ENCODE measurements at regions not wholly inside any gene's neighbourhood (a gene's known extent, or its start where the extent isn't known, plus 50 kb on each side); places are given as distances from the start of the nearest gene placed in this dataset.

GRCh38 chr13:103945836-103946235 lies 879.6 kb upstream of the SLC10A2 start:
- no peaks in the 10 kb centered on the region for H3K27me3 Mint-ChIP-seq
- ATAC-seq = no peak
- POLR2A ChIA-PET = no interaction called here
- H3K9me3 Mint-ChIP-seq = peaks cover 0 to 7% (median 0%) of the 10 kb centered on the region in 9 donors
- no peaks in the 10 kb centered on the region for H3K36me3 Mint-ChIP-seq
- no peaks in the 10 kb centered on the region for H3K4me1 Mint-ChIP-seq
- no peak overlapping the region for H3K27ac Mint-ChIP-seq
- DNase-seq = no peak
- no peak overlapping the region for H3K4me3 Mint-ChIP-seq

- no peak overlapping the region for H3K27ac Mint-ChIP-seq
- H3K4me1 Mint-ChIP-seq = no peaks in the 10 kb centered on the region
- DNase-seq = no peak
- H3K36me3 Mint-ChIP-seq = no peaks in the 10 kb centered on the region
- peaks cover 0 to 8% (median 0%) of the 10 kb centered on the region in 9 donors for H3K9me3 Mint-ChIP-seq
- POLR2A ChIA-PET = no interaction called here
- ATAC-seq = no peak
- H3K27me3 Mint-ChIP-seq = no peaks in the 10 kb centered on the region
- no peak overlapping the region for H3K4me3 Mint-ChIP-seq
These were observed 875.4 kb upstream of the SLC10A2 start for GRCh38 chr13:103941506-103942140.

- Mint-ChIP-seq H3K4me3 (no peak overlapping the region), H3K36me3 (no peaks in the 10 kb centered on the region), H3K4me1 (no peaks in the 10 kb centered on the region), H3K9me3 (peaks cover 0 to 10% (median 0%) of the 10 kb centered on the region in 9 donors), H3K27me3 (no peaks in the 10 kb centered on the region), H3K27ac (no peak overlapping the region)
- DNase-seq (no peak), ATAC-seq (no peak)
- POLR2A ChIA-PET = no interaction called here
These were observed 868.9 kb upstream of the SLC10A2 start for GRCh38 chr13:103935117-103935516.

GRCh38 chr13:103931885-103932284 lies 865.7 kb upstream of the SLC10A2 start:
- Mint-ChIP-seq H3K36me3 (no peaks in the 10 kb centered on the region), H3K4me3 (no peak overlapping the region), H3K27ac (no peak overlapping the region), H3K27me3 (no peaks in the 10 kb centered on the region), H3K4me1 (no peaks in the 10 kb centered on the region), H3K9me3 (peaks cover 0 to 10% (median 0%) of the 10 kb centered on the region in 9 donors)
- DNase-seq (no peak), ATAC-seq (no peak)
- POLR2A ChIA-PET = no interaction called here

GRCh38 chr13:103931331-103931845 lies 865.2 kb upstream of the SLC10A2 start:
- H3K27ac Mint-ChIP-seq = no peak overlapping the region
- POLR2A ChIA-PET = no interaction called here
- peaks cover 0 to 10% (median 0%) of the 10 kb centered on the region in 9 donors for H3K9me3 Mint-ChIP-seq
- no peak overlapping the region for H3K4me3 Mint-ChIP-seq
- H3K27me3 Mint-ChIP-seq = no peaks in the 10 kb centered on the region
- DNase-seq (no peak), ATAC-seq (no peak)
- no peaks in the 10 kb centered on the region for H3K4me1 Mint-ChIP-seq
- H3K36me3 Mint-ChIP-seq = no peaks in the 10 kb centered on the region

DNA sequence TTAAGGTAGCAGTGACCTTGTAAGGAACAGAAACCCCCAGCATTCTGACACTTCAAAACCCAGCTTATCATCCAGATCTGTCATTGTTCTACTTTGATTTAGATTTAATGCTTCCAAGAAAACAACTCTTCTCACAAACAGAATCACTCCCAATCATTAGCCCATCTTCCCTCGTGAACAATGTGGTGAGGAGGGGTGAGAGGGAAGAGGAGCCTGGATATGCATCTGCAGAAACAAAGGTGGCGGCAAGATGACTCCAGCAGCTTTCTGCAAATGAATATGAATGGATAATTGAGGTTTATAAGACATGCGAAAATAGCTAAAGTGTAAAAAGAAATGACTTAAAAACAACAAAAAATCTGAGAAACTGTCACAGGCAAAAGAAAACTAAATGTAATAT lies 859.9 kb upstream of the SLC10A2 start:
- no peaks in the 10 kb centered on the region for H3K27me3 Mint-ChIP-seq
- POLR2A ChIA-PET = no interaction called here
- H3K4me1 Mint-ChIP-seq = no peaks in the 10 kb centered on the region
- DNase-seq (no peak), ATAC-seq (no peak)
- no peaks in the 10 kb centered on the region for H3K36me3 Mint-ChIP-seq
- no peak overlapping the region for H3K27ac Mint-ChIP-seq
- no peak overlapping the region for H3K4me3 Mint-ChIP-seq
- H3K9me3 Mint-ChIP-seq = peaks cover 0 to 4% (median 0%) of the 10 kb centered on the region in 9 donors

- Mint-ChIP-seq H3K9me3 (peaks cover 0 to 10% (median 0%) of the 10 kb centered on the region in 9 donors), H3K4me3 (no peak overlapping the region)
- POLR2A ChIA-PET = no interaction called here
These were observed 842.7 kb upstream of the SLC10A2 start for GRCh38 chr13:103908911-103909310.

GRCh38 chr13:103908274-103908673 lies 842.1 kb upstream of the SLC10A2 start:
- ATAC-seq = no peak
- Mint-ChIP-seq H3K27ac (no peak overlapping the region), H3K4me1 (no peaks in the 10 kb centered on the region), H3K27me3 (no peaks in the 10 kb centered on the region), H3K36me3 (no peaks in the 10 kb centered on the region), H3K9me3 (peaks cover 0 to 10% (median 0%) of the 10 kb centered on the region in 9 donors), H3K4me3 (no peak overlapping the region)
- POLR2A ChIA-PET = no interaction called here
- DNase-seq = no peak

More at GRCh38 chr13:103908911-103909310, 842.7 kb upstream of the SLC10A2 start:
- ATAC-seq (no peak), DNase-seq (no peak)
- Mint-ChIP-seq H3K27ac (no peak overlapping the region), H3K36me3 (no peaks in the 10 kb centered on the region), H3K4me1 (no peaks in the 10 kb centered on the region), H3K27me3 (no peaks in the 10 kb centered on the region)

DNA sequence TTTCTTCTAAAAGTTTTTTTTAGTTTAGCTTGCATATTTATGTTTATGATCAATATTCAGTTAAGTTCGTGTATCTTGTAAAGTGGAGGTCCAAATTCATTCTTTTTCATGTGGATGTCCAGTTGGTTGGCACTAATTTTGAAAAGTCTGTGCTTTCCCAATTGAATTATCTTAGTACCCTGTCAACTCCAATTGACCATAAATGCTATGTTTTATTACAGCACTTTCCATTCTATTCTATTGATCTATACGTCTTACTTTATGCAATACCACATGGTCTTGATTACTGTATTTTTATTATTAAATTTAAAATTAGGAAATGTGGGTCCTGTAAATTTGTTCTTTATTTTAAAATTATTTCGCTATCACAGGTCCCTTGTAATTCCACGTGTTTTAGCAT lies 837.6 kb upstream of the SLC10A2 start:
- Mint-ChIP-seq H3K4me1 (no peaks in the 10 kb centered on the region), H3K36me3 (no peaks in the 10 kb centered on the region), H3K27ac (no peak overlapping the region), H3K9me3 (peaks cover 0 to 10% (median 0%) of the 10 kb centered on the region in 9 donors), H3K4me3 (no peak overlapping the region), H3K27me3 (no peaks in the 10 kb centered on the region)
- POLR2A ChIA-PET = no interaction called here
- ATAC-seq (no peak), DNase-seq (no peak)

- POLR2A ChIA-PET = no interaction called here
- H3K36me3 Mint-ChIP-seq = no peaks in the 10 kb centered on the region
- H3K27me3 Mint-ChIP-seq = no peaks in the 10 kb centered on the region
These were observed 832.3 kb upstream of the SLC10A2 start for GRCh38 chr13:103898481-103898880.

DNA sequence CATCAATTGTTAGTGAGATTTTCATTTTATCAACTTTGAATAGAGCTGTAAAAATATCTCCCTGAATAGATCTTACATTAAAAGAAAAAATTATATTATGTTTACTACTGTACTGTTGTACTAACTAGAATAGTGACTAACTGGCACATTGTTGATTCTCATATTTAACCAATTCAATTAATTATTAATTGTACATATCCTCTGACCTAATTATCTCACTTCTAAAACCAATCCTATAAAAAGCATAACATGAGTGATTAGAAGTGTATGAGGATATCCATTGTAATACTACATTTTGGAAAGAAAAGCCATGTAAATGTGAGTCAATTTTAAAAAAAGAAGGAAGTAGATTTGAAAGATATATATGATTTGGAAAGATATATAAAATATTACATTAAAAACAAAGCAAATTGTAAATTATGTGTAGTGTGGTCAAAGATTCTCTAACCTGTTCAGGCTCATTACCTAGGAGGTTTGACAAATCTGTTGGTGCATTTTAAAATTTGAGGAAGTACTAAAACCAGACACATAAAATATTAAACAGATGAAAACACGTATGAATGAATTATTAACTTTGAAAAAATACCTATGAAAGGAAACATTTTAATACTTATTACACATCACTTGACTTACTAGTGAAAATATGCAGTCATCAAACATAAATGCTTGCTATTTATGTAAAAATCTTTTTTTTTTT lies 829.8 kb upstream of the SLC10A2 start:
- no peak for DNase-seq
- Mint-ChIP-seq H3K4me1 (no peaks in the 10 kb centered on the region), H3K27me3 (no peaks in the 10 kb centered on the region), H3K9me3 (peaks cover 0 to 5% (median 0%) of the 10 kb centered on the region in 9 donors), H3K4me3 (no peak overlapping the region), H3K27ac (no peak overlapping the region), H3K36me3 (no peaks in the 10 kb centered on the region)
- POLR2A ChIA-PET = no interaction called here
- ATAC-seq = no peak

More at GRCh38 chr13:103898481-103898880, 832.3 kb upstream of the SLC10A2 start:
- Mint-ChIP-seq H3K4me1 (no peaks in the 10 kb centered on the region), H3K27ac (no peak overlapping the region), H3K4me3 (no peak overlapping the region), H3K9me3 (peaks cover 0 to 5% (median 0%) of the 10 kb centered on the region in 9 donors)
- DNase-seq (no peak), ATAC-seq (peak in 1 of 2 donors; percentile 12)

DNA sequence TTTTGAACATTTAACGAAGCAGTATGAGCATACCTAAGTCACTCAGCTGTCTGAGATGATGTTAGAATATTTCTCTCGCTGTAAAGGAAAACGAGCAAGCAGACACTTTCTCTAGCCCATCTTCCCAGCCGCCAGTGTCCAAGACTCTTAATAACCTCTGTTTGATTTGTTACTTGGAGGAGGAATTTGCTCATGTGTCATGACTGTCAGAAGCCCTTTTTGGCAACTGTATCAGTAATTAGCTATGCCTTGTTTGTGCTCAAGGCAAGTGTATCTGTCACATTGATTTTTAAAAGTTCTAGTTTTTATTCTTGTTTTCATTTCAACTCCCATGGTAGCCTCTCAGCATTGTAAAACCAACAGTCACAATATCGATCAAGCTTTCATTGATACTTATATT lies 828.4 kb upstream of the SLC10A2 start:
- ATAC-seq (no peak), DNase-seq (no peak)
- Mint-ChIP-seq H3K36me3 (no peaks in the 10 kb centered on the region), H3K9me3 (peaks cover 0 to 5% (median 0%) of the 10 kb centered on the region in 9 donors), H3K4me3 (no peak overlapping the region), H3K4me1 (no peaks in the 10 kb centered on the region), H3K27me3 (no peaks in the 10 kb centered on the region), H3K27ac (no peak overlapping the region)
- POLR2A ChIA-PET = no interaction called here

DNA sequence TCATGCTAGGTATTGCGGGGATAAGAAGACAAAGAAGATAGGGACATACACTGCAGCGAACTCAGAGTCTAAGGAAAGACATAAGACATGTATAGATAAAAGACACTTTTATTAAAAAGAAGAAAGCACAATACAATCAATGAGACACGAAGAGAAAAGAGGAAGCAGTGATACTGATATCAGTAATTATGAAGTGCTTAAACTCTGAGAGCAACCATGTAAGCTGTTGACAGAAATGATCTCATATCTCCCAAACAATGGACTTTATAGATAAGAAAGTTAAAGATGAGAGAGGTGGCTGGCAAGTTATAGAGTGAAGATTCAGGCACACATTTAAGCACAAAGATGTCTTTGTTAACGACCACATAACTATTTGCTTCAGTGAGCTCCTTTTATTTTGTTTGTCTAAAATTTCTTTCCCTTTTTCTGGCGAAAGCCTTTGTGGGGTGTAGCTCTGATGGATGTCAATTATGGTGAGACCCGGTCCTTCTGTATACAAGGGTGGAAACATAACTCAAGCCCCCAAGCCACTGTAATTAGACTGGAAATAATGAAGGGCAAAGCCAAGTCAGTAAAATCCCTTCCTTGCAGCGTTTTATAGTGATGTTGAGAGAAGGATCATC lies 818.0 kb upstream of the SLC10A2 start:
- no peak overlapping the region for H3K27ac Mint-ChIP-seq
- POLR2A ChIA-PET = no interaction called here
- ATAC-seq = no peak

More for the DNA sequence above, 818.0 kb upstream of the SLC10A2 start:
- Mint-ChIP-seq H3K4me3 (no peak overlapping the region), H3K9me3 (peaks cover 0 to 11% (median 0%) of the 10 kb centered on the region in 9 donors), H3K36me3 (no peaks in the 10 kb centered on the region), H3K27me3 (peaks cover 0 to 1% (median 0%) of the 10 kb centered on the region in 5 donors), H3K4me1 (no peaks in the 10 kb centered on the region)
- no peak for DNase-seq

All from naive thymus-derived CD8-positive, alpha-beta T cell (primary cell).